HG02571 (cell line): ENCODE measurements at regions not wholly inside any gene's neighbourhood (a gene's known extent, or its start where the extent isn't known, plus 50 kb on each side); places are given as distances from the start of the nearest gene placed in this dataset.

Source experiments
- ATAC-seq: cut with Tn5 transposase; IDR thresholded peaks from one replicate; pipeline ENCODE4 v1.9.1; 2021; ENCODE audit warnings: mild to moderate bottlenecking, moderate library complexity; ENCODE audit not compliant: unreplicated experiment

DNA sequence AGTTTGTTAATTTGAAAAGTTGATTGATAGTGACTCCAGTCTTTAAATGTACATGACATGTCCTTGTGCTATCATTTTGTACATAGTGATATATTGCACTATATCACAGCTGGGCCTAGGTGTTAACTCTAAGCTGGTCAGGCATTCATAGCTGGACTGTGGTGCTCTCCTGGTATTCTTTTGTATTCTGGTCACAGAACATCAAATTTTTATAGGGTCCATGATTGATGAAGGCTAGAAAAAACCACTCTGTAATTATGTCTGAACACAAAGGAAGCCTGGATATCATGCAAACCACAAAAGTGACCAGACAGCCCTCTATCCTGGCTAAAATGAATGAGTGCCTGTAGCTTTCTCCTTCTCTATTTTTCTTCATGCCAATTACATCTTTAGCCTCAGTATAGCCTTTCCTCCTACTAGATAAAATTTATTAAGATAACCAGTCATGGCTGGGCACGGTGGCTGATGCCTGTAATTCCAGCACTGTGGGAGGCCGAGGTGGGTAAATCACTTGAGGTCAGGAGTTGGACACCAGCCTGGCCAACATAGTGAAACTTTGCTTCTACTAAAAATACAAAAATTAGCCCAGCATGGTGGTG lies 134.9 kb upstream of the B3GALT2 start:
- ATAC-seq: no peak

DNA sequence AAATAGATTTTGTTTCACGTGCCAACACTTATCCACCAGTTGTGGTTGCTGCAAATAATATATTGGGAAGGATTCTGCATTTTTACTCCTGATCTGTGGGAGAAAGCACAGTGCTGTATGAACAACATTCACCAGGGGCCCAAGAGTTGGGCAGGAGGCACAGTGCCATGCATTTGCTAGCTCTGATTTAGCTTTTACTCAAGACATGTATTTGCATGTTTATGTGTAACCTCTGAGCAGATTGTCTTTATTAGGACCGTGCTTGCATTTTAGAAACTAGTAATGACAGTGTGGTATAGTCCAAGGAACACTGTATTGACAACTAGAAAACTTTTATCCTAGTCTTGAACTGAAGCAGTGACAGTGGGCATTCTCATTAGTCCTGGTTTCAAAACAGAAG lies 133.9 kb upstream of the B3GALT2 start:
- ATAC-seq: no peak

- no peak for ATAC-seq
Measured at GRCh38 chr1:193318347-193318746, 131.9 kb upstream of the B3GALT2 start.

DNA sequence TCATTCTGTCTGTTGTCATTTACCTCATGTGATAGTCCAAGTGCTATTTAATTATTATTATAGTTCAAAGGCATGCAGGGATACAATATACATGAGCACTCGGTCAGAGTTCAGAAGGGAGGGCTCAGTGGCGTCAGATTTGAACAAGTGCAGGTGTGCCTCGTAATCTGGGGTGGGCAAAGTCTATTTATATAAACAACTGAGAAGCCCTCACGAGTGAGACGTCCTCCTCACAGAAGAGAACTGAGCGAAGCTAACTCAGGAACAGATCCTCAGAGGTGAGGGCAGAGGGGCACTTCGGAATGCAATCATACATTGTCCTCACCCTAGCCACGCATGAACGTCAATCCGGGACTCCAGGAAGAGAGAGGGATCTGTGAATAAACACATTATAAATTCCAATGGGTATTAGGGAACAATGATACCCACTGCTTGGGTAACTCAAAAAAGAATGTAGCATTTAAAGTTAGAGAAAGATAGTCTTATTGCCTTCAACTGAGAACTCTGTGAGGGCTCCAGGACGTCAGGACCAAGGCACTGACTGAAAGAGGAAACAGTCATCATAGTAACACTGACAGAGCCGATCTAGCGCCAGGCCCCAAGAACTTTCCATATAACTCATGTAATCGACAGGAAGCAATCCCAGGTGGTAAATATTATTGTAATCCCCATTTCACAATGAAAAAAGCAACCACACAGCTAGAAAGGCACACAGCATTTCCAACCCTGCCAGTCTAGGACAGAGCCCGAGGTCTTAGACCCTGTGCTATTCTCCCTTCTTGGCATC lies 127.1 kb upstream of the B3GALT2 start:
- ATAC-seq: no peak

GRCh38 chr1:193312432-193312831 lies 126.0 kb upstream of the B3GALT2 start:
- no peak for ATAC-seq

GRCh38 chr1:193311226-193311948 lies 125.0 kb upstream of the B3GALT2 start:
- no peak for ATAC-seq

DNA sequence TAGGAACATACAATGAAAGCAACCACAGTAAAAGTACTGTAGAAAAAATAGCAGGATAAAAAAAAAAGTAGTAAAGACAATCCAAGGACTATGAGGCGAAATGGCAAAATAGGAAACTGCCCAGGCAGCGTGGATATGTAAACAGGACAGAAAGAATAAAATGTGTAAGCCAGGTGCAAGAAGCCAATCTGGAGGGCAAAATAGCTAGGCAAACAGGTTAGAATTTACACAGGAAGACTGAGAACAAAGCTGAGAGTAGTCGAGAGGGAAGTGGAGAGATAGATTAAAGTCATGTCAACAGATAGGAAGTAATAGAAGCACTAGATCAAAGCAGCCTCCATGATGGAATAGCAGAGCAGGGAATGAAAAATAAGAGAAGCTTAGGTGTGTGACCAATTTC lies 124.2 kb upstream of the B3GALT2 start:
- ATAC-seq: no peak

DNA sequence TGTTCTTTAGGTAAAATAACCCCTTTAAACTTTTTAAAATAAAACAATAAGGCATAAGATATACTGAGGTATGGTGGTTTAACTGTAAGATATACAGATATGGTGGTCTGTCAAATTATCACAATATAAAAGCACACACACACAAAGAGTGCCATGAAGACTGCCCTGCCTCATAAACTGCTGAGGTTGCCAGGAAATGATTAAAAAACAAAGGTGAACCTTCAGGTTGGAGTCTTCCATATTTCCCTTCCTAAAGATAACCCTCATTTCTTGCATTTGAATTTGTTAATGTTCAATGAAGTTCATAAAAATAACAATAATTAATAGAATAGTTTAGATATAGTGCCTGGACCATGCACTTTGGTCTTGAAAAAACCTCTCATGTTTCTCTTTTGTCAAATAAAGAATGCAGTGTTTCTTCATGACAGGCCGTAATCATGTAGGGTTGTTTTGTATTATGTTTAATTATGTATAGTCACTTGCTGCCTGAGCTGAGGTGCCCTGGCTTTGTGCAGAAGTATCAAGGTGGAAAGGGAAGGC lies 123.6 kb upstream of the B3GALT2 start:
- no peak for ATAC-seq

DNA sequence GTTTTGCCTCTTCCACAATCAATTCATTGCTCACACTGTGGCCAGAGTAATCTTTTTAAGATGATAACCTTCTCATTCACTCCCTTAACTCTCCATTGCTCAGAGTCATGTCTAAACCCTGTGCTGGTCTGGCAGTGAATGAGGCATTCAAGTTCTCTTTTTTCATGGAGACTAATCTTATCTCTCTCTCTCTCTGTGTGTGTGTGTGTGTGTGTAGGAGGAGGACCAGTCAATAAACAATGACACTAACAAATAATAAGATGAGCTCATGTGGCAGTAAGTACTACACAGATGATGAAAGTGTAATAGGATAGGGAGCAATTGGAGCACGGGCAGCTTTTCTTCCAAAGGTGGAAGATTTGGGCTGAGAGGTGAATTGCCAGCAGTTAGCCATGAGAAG lies 122.0 kb upstream of the B3GALT2 start:
- ATAC-seq: no peak

DNA sequence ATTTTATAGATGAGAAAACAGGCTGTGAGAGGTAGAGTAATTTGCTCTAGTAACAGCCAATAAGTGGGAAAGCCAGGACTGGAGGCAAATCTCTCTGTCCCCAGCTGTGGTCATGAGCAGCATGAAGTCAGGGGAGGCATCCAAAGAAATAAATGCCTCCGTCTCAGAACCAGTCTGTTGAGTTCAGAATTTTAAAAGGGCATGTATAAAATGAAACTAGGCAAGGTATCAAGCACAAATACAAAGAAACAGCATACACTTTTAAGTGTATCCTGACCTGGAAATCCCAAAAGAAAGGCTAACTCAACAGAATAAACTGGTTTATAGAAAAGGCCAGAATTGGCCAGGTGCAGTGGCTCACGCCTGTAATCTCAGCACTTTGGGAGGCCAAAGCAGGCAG lies 120.0 kb upstream of the B3GALT2 start:
- no peak for ATAC-seq
